Thoracic aorta (tissue), 2 donors: ENCODE measurements at regions not wholly inside any gene's neighbourhood (a gene's known extent, or its start where the extent isn't known, plus 50 kb on each side); places are given as distances from the start of the nearest gene placed in this dataset.

Source experiments
- ATAC-seq: fragments of 150-250 bp; one replicate; pipeline ENCODE4 v1.8.0; 2017; ENCODE audit warnings: low read depth; ENCODE audit not compliant: insufficient number of reproducible peaks, low FRiP score
- DNase-seq: peaks from one replicate; pipeline ENCODE4 v3.0.0-alpha.2; 2020; ENCODE audit warnings: low spot score
- H3K27ac ChIP-seq, 2 donors: fragments of 200-600 bp; sonication (generic); 1 replicate in 1 of 2; 2 replicates in 1 of 2; pipeline ENCODE4 v1.5.1; 2016; ENCODE audit warnings: mild to moderate bottlenecking in 2 of 2, moderate library complexity in 2 of 2
- H3K27me3 ChIP-seq: fragments of 200-600 bp; sonication (generic); replicated peaks from 2 replicates; pipeline ENCODE4 v1.6.0; 2016; ENCODE audit warnings: mild to moderate bottlenecking; ENCODE audit not compliant: insufficient read depth
- H3K36me3 ChIP-seq: fragments of 200-600 bp; sonication (generic); one replicate; pipeline ENCODE4 v1.5.1; 2016
- H3K4me1 ChIP-seq, 2 donors: fragments of 200-600 bp; sonication (generic); 1 replicate in 1 of 2; 2 replicates in 1 of 2; pipeline versions ENCODE4 v1.5.1 to v1.6.0; 2016; ENCODE audit warnings: low read depth in 2 of 2, mild to moderate bottlenecking in 1 of 2; ENCODE audit not compliant: control insufficient read depth in 1 of 2
- H3K4me3 ChIP-seq: fragments of 200-600 bp; sonication (generic); 2 replicates; pipeline ENCODE4 v1.5.1; 2016; ENCODE audit warnings: mild to moderate bottlenecking
- H3K9me3 ChIP-seq: fragments of 200-600 bp; sonication (generic); 2 replicates; pipeline ENCODE4 v1.5.1; 2016
- CTCF ChIP-seq: fragments of 200-600 bp; sonication (generic); IDR thresholded peaks from one replicate; pipeline ENCODE4 v1.5.1; 2019; ENCODE audit warnings: antibody characterized with exemption

GRCh38 chr4:66704243-66704642 is 841.1 kb downstream of the CENPC start:
- H3K4me3 ChIP-seq, result no peak overlapping the region
- H3K27ac ChIP-seq, result no peak overlapping the region
- no peaks in the 10 kb centered on the region for H3K36me3 ChIP-seq
- DNase-seq (no peak), ATAC-seq (no peak)
- no peaks in the 10 kb centered on the region for H3K27me3 ChIP-seq
- no peaks in the 10 kb centered on the region for H3K4me1 ChIP-seq
- TF ChIP-seq CTCF, result no peak
- H3K9me3 ChIP-seq, result no peaks in the 10 kb centered on the region

GRCh38 chr4:66694739-66695138 is 850.6 kb downstream of the CENPC start:
- ATAC-seq, result no peak
- Histone ChIP-seq H3K27me3 (no peaks in the 10 kb centered on the region), H3K4me3 (no peak overlapping the region), H3K36me3 (no peaks in the 10 kb centered on the region), H3K27ac (no peak overlapping the region), H3K9me3 (no peaks in the 10 kb centered on the region), H3K4me1 (peaks cover 0 to 4% of the 10 kb centered on the region in 2 donors)
- TF ChIP-seq CTCF, result no peak
- no peak for DNase-seq

GRCh38 chr4:66693694-66694093 is 851.6 kb downstream of the CENPC start:
- peaks cover 0 to 4% of the 10 kb centered on the region in 2 donors for H3K4me1 ChIP-seq
- ATAC-seq (no peak), DNase-seq (no peak)
- no peaks in the 10 kb centered on the region for H3K36me3 ChIP-seq
- H3K4me3 ChIP-seq, result no peak overlapping the region
- no peak overlapping the region for H3K27ac ChIP-seq
- H3K27me3 ChIP-seq, result no peaks in the 10 kb centered on the region
- no peaks in the 10 kb centered on the region for H3K9me3 ChIP-seq
- no peak for TF ChIP-seq CTCF

GRCh38 chr4:66691101-66691500 is 854.2 kb downstream of the CENPC start:
- no peak for ATAC-seq
- no peak for DNase-seq
- peaks cover 0 to 4% of the 10 kb centered on the region in 2 donors for H3K4me1 ChIP-seq
- H3K4me3 ChIP-seq, result no peak overlapping the region
- TF ChIP-seq CTCF, result no peak
- no peaks in the 10 kb centered on the region for H3K27me3 ChIP-seq
- H3K36me3 ChIP-seq, result no peaks in the 10 kb centered on the region
- H3K27ac ChIP-seq, result no peak overlapping the region
- H3K9me3 ChIP-seq, result no peaks in the 10 kb centered on the region

- Histone ChIP-seq H3K27me3 (no peaks in the 10 kb centered on the region), H3K4me3 (no peak overlapping the region), H3K27ac (no peak overlapping the region), H3K9me3 (no peaks in the 10 kb centered on the region), H3K4me1 (peaks cover 0 to 4% of the 10 kb centered on the region in 2 donors), H3K36me3 (no peaks in the 10 kb centered on the region)
- TF ChIP-seq CTCF, result no peak
- ATAC-seq (no peak), DNase-seq (no peak)
Observed at GRCh38 chr4:66688674-66689073, 856.6 kb downstream of the CENPC start.
